ENCODE measurements at regions not wholly inside any gene's neighbourhood (a gene's known extent, or its start where the extent isn't known, plus 50 kb on each side); places are given as distances from the start of the nearest gene placed in this dataset.

DNA sequence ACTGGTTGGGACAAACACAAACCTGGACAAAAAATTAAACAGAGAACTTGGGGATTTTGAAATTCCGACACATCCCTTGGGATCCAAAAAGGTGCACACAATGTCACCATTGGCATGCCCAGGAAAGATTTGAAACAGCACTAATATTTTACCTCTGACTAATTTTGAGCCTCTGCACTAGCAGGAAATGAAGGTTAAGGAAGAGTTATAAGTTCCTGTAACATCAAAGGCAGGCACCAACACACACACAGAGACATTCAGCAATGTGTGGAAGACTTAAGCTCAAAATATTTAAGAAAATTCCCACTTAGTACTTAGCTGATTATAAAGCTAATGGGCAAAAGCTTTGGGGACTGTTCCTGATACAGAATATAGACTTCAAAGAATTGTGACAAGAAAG, 247.0 kb downstream of the CDH9 start:
- no peaks in the 10 kb centered on the region for H3K9me2 ChIP-seq (replicated peaks; ENCODE audit: insufficient read depth)
- no peaks in the 10 kb centered on the region for H3K79me2 ChIP-seq
- no peak for DNase-seq (ENCODE audit: low spot score)
- H4K20me1 ChIP-seq (ENCODE audit: insufficient read depth, poor library complexity, severe bottlenecking) = no peaks in the 10 kb centered on the region
- H3K9me3 ChIP-seq (ENCODE audit: low read depth) = no peaks in the 10 kb centered on the region
- H3K27ac ChIP-seq = no peak overlapping the region
- TF ChIP-seq EZH2 (IDR thresholded peaks at IDR 0.05; ENCODE audit: borderline replicate concordance) (no peak), EZH2phosphoT487 (IDR thresholded peaks at IDR 0.05; ENCODE audit: low read depth, severe bottlenecking, unreplicated experiment) (no peak)
- TF ChIP-seq, protein P1, sequence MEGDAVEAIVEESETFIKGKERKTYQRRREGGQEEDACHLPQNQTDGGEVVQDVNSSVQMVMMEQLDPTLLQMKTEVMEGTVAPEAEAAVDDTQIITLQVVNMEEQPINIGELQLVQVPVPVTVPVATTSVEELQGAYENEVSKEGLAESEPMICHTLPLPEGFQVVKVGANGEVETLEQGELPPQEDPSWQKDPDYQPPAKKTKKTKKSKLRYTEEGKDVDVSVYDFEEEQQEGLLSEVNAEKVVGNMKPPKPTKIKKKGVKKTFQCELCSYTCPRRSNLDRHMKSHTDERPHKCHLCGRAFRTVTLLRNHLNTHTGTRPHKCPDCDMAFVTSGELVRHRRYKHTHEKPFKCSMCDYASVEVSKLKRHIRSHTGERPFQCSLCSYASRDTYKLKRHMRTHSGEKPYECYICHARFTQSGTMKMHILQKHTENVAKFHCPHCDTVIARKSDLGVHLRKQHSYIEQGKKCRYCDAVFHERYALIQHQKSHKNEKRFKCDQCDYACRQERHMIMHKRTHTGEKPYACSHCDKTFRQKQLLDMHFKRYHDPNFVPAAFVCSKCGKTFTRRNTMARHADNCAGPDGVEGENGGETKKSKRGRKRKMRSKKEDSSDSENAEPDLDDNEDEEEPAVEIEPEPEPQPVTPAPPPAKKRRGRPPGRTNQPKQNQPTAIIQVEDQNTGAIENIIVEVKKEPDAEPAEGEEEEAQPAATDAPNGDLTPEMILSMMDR (IDR thresholded peaks at IDR 0.05; ENCODE audit: poor library complexity) = no peak
- H3K4me3 ChIP-seq = no peak overlapping the region
- no peak overlapping the region for H3K4me2 ChIP-seq
- no peak overlapping the region for H2AFZ ChIP-seq
- no peaks in the 10 kb centered on the region for H3K27me3 ChIP-seq
- H3K36me3 ChIP-seq (replicated peaks; ENCODE audit: insufficient read depth, low read depth) = no peaks in the 10 kb centered on the region
- 83% methylated on average over 1 of the region's 1 CpG for WGBS (ENCODE audit: low lambda C conversion rate, missing lambda C conversion rate)
- no peaks in the 10 kb centered on the region for H3K4me1 ChIP-seq (ENCODE audit: insufficient read depth)

DNA sequence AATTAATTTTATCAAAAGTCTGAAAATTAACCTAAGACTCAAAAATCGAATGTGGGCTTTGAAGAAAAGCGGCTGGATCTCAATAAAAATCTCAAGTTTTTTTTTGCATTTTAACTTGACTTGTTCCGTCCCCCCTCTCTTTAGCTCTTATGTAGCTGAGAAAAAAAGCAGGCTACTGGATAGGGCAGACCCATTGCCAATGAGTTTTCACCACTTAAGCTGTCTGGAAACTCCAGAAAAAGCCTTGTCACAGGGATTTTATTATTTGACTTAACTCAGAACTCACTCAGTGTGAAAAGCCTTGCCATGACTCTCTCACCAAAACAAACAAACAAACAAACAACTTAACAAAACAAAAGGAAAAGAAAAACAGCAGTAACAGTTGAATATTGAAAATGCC, 247.4 kb downstream of the CDH9 start:
- Histone ChIP-seq H2AFZ (no peak overlapping the region), H3K4me3 (no peak overlapping the region), H3K79me2 (no peaks in the 10 kb centered on the region), H3K9me3 (ENCODE audit: low read depth) (no peaks in the 10 kb centered on the region), H3K27me3 (no peaks in the 10 kb centered on the region), H3K36me3 (replicated peaks; ENCODE audit: insufficient read depth, low read depth) (no peaks in the 10 kb centered on the region), H3K4me1 (ENCODE audit: insufficient read depth) (no peaks in the 10 kb centered on the region), H3K27ac (no peak overlapping the region), H4K20me1 (ENCODE audit: insufficient read depth, poor library complexity, severe bottlenecking) (no peaks in the 10 kb centered on the region), H3K9me2 (replicated peaks; ENCODE audit: insufficient read depth) (no peaks in the 10 kb centered on the region), H3K4me2 (no peak overlapping the region)
- WGBS (ENCODE audit: low lambda C conversion rate, missing lambda C conversion rate) = 37% methylated on average over 3 of the region's 3 CpGs
- no peak for DNase-seq (ENCODE audit: low spot score)
- TF ChIP-seq EZH2 (IDR thresholded peaks at IDR 0.05; ENCODE audit: borderline replicate concordance) = no peak
- TF ChIP-seq, protein P1 (IDR thresholded peaks at IDR 0.05; ENCODE audit: poor library complexity) = no peak
- TF ChIP-seq EZH2phosphoT487 (IDR thresholded peaks at IDR 0.05; ENCODE audit: low read depth, severe bottlenecking, unreplicated experiment) = no peak

DNA sequence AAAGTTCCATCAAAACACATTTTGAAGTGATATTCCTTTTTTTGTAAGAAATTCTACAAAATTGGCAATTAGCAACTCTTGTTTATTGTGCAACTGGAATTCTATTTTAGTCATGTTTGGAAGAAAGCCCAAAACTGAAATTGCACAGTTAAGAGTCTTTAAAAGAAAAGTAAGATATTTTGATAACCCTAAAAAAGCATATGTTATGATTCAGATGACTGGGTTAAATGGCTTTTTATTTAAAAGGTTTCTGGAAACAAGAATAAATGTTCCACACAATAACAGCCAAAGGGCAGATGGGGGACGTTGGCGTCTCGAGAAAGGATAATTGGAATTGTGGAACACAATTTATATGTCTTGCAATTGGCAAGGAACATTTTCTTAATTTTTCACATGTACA, 275.2 kb downstream of the CDH9 start:
- no peak for DNase-seq (ENCODE audit: low spot score)
- Histone ChIP-seq H3K27me3 (no peaks in the 10 kb centered on the region), H3K9me2 (replicated peaks; ENCODE audit: insufficient read depth) (no peaks in the 10 kb centered on the region), H3K4me1 (ENCODE audit: insufficient read depth) (no peaks in the 10 kb centered on the region), H3K4me2 (no peak overlapping the region), H3K27ac (no peak overlapping the region), H2AFZ (no peak overlapping the region), H3K36me3 (replicated peaks; ENCODE audit: insufficient read depth, low read depth) (no peaks in the 10 kb centered on the region), H3K9me3 (ENCODE audit: low read depth) (no peaks in the 10 kb centered on the region), H4K20me1 (ENCODE audit: insufficient read depth, poor library complexity, severe bottlenecking) (no peaks in the 10 kb centered on the region), H3K4me3 (no peak overlapping the region), H3K79me2 (no peaks in the 10 kb centered on the region)
- TF ChIP-seq EZH2 (IDR thresholded peaks at IDR 0.05; ENCODE audit: borderline replicate concordance) (no peak), EZH2phosphoT487 (IDR thresholded peaks at IDR 0.05; ENCODE audit: low read depth, severe bottlenecking, unreplicated experiment) (no peak)
- TF ChIP-seq, protein P1 (IDR thresholded peaks at IDR 0.05; ENCODE audit: poor library complexity) = no peak
- WGBS (ENCODE audit: low lambda C conversion rate, missing lambda C conversion rate) = 60% methylated on average over 3 of the region's 3 CpGs

DNA sequence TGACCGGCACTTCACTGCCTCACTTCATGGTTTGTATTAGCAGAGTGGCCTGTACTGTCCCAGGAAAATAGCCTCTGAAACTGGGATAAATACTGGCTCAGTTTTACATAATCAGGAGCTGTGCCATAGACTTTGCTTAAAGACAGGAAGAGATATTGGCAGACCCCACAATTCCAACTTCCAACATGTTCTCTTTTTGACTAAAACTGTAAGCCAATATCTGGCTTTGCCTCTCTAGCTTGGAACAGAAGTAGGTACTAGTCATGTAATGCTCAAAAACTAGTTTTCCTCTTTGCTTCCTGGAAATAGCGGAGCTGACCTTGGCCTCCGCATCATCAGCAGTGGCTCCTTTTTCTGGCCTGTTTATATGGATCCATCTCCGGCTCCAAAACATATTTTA, 276.9 kb downstream of the CDH9 start:
- H2AFZ ChIP-seq = no peak overlapping the region
- no peaks in the 10 kb centered on the region for H3K4me1 ChIP-seq (ENCODE audit: insufficient read depth)
- no peaks in the 10 kb centered on the region for H3K9me3 ChIP-seq (ENCODE audit: low read depth)
- H3K27ac ChIP-seq = no peak overlapping the region
- H3K79me2 ChIP-seq = no peaks in the 10 kb centered on the region
- H3K9me2 ChIP-seq (replicated peaks; ENCODE audit: insufficient read depth) = no peaks in the 10 kb centered on the region
- H3K4me2 ChIP-seq = no peak overlapping the region
- DNase-seq (ENCODE audit: low spot score) = no peak
- H4K20me1 ChIP-seq (ENCODE audit: insufficient read depth, poor library complexity, severe bottlenecking) = no peaks in the 10 kb centered on the region
- TF ChIP-seq EZH2phosphoT487 (IDR thresholded peaks at IDR 0.05; ENCODE audit: low read depth, severe bottlenecking, unreplicated experiment) (no peak), EZH2 (IDR thresholded peaks at IDR 0.05; ENCODE audit: borderline replicate concordance) (no peak)
- TF ChIP-seq, protein P1 (IDR thresholded peaks at IDR 0.05; ENCODE audit: poor library complexity) = no peak
- no peaks in the 10 kb centered on the region for H3K36me3 ChIP-seq (replicated peaks; ENCODE audit: insufficient read depth, low read depth)
- H3K4me3 ChIP-seq = no peak overlapping the region
- H3K27me3 ChIP-seq = no peaks in the 10 kb centered on the region
- 88% methylated on average over 4 of the region's 4 CpGs for WGBS (ENCODE audit: low lambda C conversion rate, missing lambda C conversion rate)

Measured in hepatocyte (in vitro differentiated cells).